NCI-H2196 treated with DMSO at 0.1 percent for 48 hours (cell line): ENCODE measurements at regions not wholly inside any gene's neighbourhood (a gene's known extent, or its start where the extent isn't known, plus 50 kb on each side); places are given as distances from the start of the nearest gene placed in this dataset.
"Not testable (repeated sequence)": the region's sequence is repeated elsewhere in the genome, so short reads cannot be mapped to it uniquely, and the experiment has no call there.

Experiments used
- DNase-seq: peaks from one replicate; lab custom pipeline; 2025; ENCODE audit not compliant: unreplicated experiment; lab: John Stamatoyannopoulos, UW

DNA sequence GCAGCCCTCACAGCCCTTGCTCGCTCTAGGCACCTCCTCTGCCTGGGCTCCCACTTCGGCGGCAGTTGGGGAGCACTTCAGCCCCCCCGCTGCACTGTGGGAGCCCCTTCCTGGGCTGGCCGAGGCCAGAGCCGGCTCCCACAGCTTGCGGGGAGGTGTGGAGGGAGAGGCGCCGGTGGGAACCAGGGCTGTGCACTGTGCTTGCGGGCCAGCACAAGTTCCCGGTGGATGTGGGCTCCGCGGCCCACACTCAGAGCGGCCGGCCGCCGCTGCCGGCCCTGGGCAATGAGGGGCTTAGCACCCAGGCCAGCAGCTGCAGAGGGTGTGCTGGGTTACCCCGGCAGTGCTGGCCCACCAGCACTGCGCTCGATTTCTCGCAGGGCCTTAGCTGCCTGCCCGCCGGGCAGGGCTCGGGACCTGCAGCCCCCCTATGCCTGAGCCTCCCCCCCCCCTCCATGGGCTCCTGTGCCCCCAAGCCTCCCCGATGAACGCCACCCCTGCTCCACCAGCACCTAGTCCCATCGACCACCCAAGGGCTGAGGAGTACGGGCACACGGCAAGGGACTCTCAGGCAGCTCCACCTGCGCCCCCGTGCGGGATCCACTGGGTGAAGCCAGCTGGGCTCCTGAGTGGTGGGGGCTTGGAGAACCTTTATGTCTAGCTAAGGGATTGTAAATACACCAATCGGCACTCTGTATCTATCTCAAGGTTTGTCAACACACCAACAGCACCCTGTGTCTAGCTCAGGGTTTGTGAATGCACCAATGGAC is 224.8 kb downstream of the ZNF608 start:
- DNase-seq = no peak

GRCh38 chr5:124519396-124519795 is 227.0 kb downstream of the ZNF608 start:
- no peak for DNase-seq

GRCh38 chr5:124516567-124516966 is 229.9 kb downstream of the ZNF608 start:
- DNase-seq = no peak

DNA sequence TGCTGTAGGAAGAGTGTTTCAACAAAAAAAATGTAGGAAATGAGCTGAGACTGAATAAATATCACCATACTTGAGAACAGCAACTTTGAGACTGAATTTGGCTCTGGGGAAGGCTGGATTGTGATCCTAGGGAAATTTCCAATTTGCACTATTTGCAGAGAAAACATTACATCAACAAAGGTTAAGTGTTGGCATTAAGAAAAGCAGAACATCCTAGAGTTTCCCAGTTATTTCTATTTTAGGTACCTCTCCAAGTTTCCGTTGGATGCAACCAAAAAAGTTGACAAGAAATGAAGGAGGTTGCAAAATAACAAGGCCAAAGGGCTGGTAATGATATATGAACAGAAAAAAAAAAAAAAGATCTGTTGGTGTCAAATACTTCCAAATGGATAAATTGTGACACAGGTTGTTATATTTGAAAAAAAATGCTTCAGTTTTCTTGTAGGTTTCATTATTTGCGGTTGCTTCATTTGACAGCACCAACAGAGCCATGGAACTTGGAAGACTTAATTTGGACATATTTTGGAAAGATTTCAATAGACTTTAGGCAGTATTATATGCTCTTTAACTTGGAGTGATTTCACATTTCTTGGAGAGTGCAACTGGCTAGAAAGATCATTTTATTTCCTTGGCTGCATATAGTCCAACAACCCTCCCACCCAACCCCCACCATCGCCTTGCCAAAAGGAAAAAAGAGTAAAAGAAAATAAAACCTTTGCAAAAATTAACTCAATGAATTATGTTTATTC is 230.8 kb downstream of the ZNF608 start:
- DNase-seq = no peak

DNA sequence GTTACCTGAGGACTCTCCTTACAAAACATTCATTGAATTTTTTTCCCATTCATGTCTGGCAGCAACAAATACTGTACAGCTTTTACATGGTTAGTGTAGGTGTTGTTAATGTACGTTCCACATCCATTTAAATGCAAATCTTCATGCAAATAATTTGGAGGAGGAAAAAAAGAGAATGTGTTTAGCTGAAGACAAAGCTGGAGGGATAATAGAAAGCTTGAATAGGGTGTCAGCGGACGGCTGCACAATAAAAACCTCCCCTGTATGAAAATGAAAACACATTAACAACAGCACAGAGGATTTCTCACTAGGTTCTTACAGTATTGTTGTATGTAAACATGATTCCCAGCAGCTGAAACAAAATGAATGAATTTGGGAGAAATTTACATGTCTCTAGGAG is 231.5 kb downstream of the ZNF608 start:
- no peak for DNase-seq

- no peak for DNase-seq
Observed at GRCh38 chr5:124512952-124513632, 233.3 kb downstream of the ZNF608 start.

- DNase-seq = no peak
Observed at GRCh38 chr5:124512236-124512635, 234.2 kb downstream of the ZNF608 start.

DNA sequence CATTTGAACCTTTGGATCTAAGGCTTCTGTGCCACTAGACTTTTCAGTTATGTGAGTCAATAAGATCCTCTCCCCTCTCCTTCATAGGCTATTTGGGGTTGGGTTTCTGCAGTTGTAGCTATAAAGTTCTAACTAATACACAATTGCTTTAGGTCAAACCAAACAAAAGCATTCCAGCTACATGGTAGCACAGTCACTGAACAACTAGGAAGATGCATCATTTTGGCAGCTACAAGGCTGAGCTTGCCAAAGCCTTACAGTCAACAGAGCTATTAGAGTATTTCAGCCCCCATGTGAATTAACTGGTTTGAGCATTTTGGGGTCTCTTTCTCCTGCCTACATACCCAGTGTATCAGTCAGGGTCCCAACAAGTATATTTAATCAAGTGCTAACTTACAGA is 234.6 kb downstream of the ZNF608 start:
- DNase-seq = no peak

DNA sequence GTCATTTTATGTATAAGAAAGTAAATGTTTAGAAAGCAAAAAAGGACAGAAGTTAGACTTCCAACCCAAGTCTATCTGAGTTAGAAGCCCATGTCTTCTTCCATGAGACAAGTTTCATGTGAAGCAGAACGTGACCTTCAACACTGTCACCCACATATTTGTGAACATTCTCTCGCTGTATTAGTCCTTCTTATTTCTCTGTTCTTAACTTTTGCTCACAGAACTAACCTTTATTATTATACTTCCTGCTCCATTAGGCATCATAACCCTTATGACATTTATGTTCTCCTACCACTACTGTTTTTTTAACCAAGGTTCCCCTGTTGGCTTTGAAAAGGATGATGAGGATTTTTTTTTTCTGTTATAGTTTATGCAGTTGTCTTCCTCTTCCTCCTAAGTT is 238.8 kb downstream of the ZNF608 start:
- DNase-seq = no peak

- DNase-seq = no peak
Observed at GRCh38 chr5:124504081-124504916, 242.1 kb downstream of the ZNF608 start.

- DNase-seq = no peak
Observed at GRCh38 chr5:124502551-124502950, 243.9 kb downstream of the ZNF608 start.

GRCh38 chr5:124499818-124500217 is 246.6 kb downstream of the ZNF608 start:
- DNase-seq = not testable (repeated sequence)

GRCh38 chr5:124496968-124497367 is 249.5 kb downstream of the ZNF608 start:
- not testable (repeated sequence) for DNase-seq

- no peak for DNase-seq
Observed at GRCh38 chr5:124494540-124495116, 251.8 kb downstream of the ZNF608 start.

DNA sequence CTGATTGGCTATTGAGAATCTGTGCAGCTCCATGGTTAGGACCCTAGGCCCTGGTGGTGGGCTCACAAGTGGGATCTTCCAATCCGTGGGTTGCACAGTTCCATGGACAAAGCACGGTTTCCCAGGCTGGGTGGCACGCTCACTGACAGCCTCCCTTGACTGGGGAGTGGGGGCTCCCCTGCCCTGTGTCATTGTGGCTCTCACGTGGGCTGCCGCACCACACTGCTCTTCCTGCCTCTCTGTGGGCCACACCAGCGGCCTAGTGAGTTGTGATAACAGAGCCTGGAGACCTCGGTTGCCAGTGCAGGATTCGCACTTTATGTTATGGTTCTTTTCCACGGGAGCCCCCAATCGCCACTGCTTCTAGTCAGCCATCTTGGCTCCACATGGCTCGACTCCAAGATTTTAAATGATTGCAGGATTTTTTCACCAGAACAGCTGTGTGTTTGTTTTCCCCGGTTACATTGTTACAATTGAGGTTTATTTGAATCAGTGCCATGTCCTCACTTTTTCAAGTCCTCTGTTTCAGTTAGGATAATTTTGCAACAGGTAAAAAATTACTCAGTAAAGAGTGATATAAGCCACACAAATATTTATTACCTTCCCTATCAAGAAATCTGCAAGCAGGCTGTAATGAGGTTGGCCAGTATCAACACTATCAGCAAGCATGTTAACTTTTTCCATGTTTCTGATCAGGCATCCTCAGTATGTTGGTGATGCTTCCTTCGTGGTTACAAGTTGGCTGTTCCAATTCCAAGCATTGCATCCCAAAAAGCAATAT is 253.8 kb downstream of the ZNF608 start:
- no peak for DNase-seq

DNA sequence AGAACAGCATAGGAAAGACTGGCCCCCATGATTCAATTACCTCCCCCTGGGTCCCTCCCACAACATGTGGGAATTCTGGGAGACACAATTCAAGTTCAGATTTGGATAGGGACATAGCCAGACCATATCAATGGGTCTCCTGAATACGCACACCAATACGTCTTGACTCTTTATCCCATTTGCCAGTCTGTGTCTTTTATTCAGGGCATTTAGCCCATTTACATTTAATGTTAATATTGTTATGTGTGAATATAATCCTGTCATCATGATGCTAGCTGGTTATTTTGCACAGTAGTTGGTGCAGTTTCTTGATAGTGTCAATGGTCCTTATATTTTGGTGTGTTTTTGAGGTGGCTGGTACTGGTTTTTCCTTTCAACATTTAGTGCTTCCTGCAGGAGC is 256.1 kb downstream of the ZNF608 start:
- not testable (repeated sequence) for DNase-seq

DNA sequence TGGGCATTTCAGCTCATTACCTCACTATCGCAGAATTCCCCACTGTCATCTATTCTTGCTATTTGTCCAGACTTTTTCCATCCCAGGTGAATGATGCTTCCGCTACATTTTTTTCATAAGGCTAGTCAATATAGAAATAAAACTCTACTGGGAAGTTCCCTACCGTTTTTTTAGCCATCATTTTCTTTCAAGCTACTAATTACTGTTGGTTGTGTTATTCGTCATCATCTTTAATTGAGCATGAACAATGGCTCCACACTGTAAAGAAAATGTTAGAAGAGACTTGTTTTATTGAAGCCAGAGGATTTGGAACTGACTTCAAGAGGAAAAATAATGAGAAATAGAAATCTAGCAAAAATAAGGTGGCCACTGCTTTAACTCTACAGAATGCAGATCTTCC is 265.0 kb downstream of the ZNF608 start:
- no peak for DNase-seq

DNA sequence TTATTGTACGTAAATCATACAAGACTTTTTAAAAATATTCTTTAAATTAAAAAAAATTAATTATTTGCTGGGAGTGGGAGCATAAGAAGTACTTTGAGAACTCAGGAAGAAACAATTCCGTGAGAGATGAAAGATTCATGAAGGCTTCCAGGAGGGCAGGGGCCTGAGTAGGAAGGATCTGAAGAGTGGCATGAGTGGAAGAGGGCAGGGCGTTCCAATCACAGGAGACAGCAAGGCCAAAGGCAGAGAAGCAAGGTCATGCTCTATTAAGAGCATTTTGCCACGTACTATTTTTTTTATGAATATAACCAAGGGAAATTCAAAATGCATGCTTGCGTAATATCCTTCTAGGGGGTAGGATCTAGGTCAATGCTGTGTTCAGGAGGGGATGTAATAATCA is 265.5 kb downstream of the ZNF608 start:
- DNase-seq = no peak

GRCh38 chr5:124480022-124480421 is 266.4 kb downstream of the ZNF608 start:
- DNase-seq = no peak

DNA sequence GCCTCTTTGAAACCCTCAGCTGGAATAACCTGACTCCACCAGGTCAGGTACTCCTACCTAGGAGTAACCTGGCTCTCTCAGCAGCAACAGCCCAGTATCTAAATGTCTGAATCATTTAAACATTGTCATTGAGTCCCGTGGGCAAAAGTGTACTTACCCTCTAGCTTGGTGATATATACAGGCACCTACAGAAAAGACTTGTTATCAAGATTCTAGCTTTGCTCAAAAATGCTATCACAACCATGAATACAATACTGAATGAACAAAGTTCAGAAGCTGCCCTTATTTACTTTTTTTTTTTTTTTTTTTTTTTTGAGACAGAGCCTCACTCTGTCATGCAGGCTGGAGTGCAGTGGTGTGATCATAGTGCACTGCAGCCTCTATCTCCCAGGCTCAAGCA is 268.2 kb downstream of the ZNF608 start:
- DNase-seq = no peak
